K562 (cell line): ENCODE measurements at regions not wholly inside any gene's neighbourhood (a gene's known extent, or its start where the extent isn't known, plus 50 kb on each side); places are given as distances from the start of the nearest gene placed in this dataset.

Source experiments
- ATAC-seq: fragments of 200-7000 bp; cut with Tn5 transposase; 3 replicates; pipeline ENCODE4 v1.9.1; 2020; ENCODE audit warnings: moderate library complexity
- BruUV-seq: library from RNA; stranded (reverse); fragments of 400-500 nt; replicated peaks from 2 replicates; lab custom pipeline; 2021; lab: Mats Ljungman, UMichigan
- CTCF ChIA-PET: fragments of 300-600 bp; formaldehyde crosslinking; extraction: SDS; loops from one replicate; lab custom pipeline; 2021; ENCODE audit warnings: low intra/inter-chr PET ratio; lab: Yijun Ruan, JAX
- POLR2A ChIA-PET: fragments of 300-600, 350-650 bp; sonication (Branson Sonifier 250); formaldehyde crosslinking; extraction: SDS; loops from one replicate; lab custom pipeline; 2021; ENCODE audit warnings: antibody characterized with exemption, inconsistent platforms; lab: Yijun Ruan, JAX
- DNase-seq, 4 experiments: peaks; one replicate each; pipeline versions ENCODE4 v3.0.0 to v3.0.0-alpha.2; 2011 to 2018; ENCODE audit warnings: low spot score in 3 of 4, mixed read lengths in 3 of 4; ENCODE audit errors: extremely low read depth in 1 of 4
- FAIRE-seq: peaks from 2 replicates; lab custom pipeline; 2011; peaks lifted over from hg19 to GRCh38; lab: Jason Lieb, UNC
- H2AFZ ChIP-seq: 2 replicates; pipeline ENCODE4 v1.6.0; 2011; ENCODE audit warnings: low read depth, low read length, control low read depth, inconsistent platforms
- H3K27ac ChIP-seq: fragments of 200-600 bp; 3 replicates; pipeline ENCODE4 v1.8.0; 2011; ENCODE audit warnings: low read depth, mild to moderate bottlenecking, control low read depth, inconsistent platforms, low read length, moderate library complexity, mixed read lengths; ENCODE audit errors: extremely low read depth
- H3K27me3 ChIP-seq, 2 experiments: fragments of 300-600 bp in 1 of 2; 2 replicates in 1 of 2; 3 replicates in 1 of 2; pipeline versions ENCODE4 v1.6.0 to v1.8.0; 2011; ENCODE audit warnings: inconsistent platforms in 2 of 2, low read length in 2 of 2, mild to moderate bottlenecking in 1 of 2, mixed read lengths in 1 of 2, moderate library complexity in 1 of 2; ENCODE audit not compliant: control insufficient read depth in 2 of 2, insufficient read depth in 2 of 2
- H3K36me3 ChIP-seq: fragments of 300-600 bp; 3 replicates; pipeline ENCODE4 v1.8.0; 2011; ENCODE audit warnings: mild to moderate bottlenecking, low read length, inconsistent platforms; ENCODE audit not compliant: control insufficient read depth, insufficient read depth
- H3K4me1 ChIP-seq, 2 experiments: fragments of 200-600 bp in 1 of 2; replicated peaks in 1 of 2; 2 replicates in 1 of 2; 3 replicates in 1 of 2; pipeline versions ENCODE4 v1.5.1 to v1.8.0; 2011; ENCODE audit warnings: inconsistent platforms in 2 of 2, low read length in 2 of 2, mild to moderate bottlenecking in 1 of 2, mixed read lengths in 1 of 2, moderate library complexity in 1 of 2; ENCODE audit not compliant: control insufficient read depth in 2 of 2, insufficient read depth in 2 of 2
- H3K4me2 ChIP-seq: 2 replicates; pipeline ENCODE4 v1.6.1; 2011; ENCODE audit warnings: low read length, control low read depth, inconsistent platforms, mixed read lengths; ENCODE audit not compliant: insufficient read depth
- H3K4me3 ChIP-seq: fragments of 200-600 bp; sonication (generic), shearing (Covaris generic); 2 replicates; pipeline ENCODE4 v1.5.1; 2016; ENCODE audit warnings: control low read depth, inconsistent platforms
- H3K79me2 ChIP-seq: fragments of 200-600 bp; 3 replicates; pipeline ENCODE4 v1.8.0; 2011; ENCODE audit warnings: low read length, inconsistent platforms; ENCODE audit not compliant: control insufficient read depth, insufficient read depth
- H3K9ac ChIP-seq, 2 experiments: 2 replicates each; pipeline versions ENCODE4 v1.6.0 to v1.6.1; 2011; ENCODE audit warnings: low read depth in 2 of 2, low read length in 2 of 2, control low read depth in 1 of 2, inconsistent platforms in 1 of 2, mild to moderate bottlenecking in 1 of 2, mixed read lengths in 1 of 2; ENCODE audit not compliant: insufficient read depth in 1 of 2
- H3K9me1 ChIP-seq: one replicate; pipeline ENCODE4 v1.6.0; 2011; ENCODE audit warnings: inconsistent platforms, mild to moderate bottlenecking, low read length, moderate library complexity; ENCODE audit not compliant: control insufficient read depth, insufficient read depth
- H3K9me3 ChIP-seq: replicated peaks from 2 replicates; pipeline ENCODE4 v1.5.1; 2011; ENCODE audit warnings: low read depth, low read length, inconsistent platforms; ENCODE audit not compliant: control insufficient read depth, insufficient read depth
- H4K20me1 ChIP-seq: replicated peaks from 2 replicates; pipeline ENCODE4 v1.6.1; 2011; ENCODE audit warnings: low read length, inconsistent platforms, mixed read lengths; ENCODE audit not compliant: control insufficient read depth, insufficient read depth
- ADNP ChIP-seq: fragments of 200-800 bp; sonication (Bioruptor generic); IDR thresholded peaks from 2 replicates; pipeline ENCODE4 v1.6.1; 2016; ENCODE audit warnings: missing genetic modification characterization, missing compliant biosample characterization
- ARNT ChIP-seq, 2 experiments: fragments of 450-650 bp; IDR thresholded peaks; 2 replicates each; pipeline ENCODE4 v1.6.1; 2016; ENCODE audit warnings: mild to moderate bottlenecking in 1 of 2
- BACH1 ChIP-seq: fragments of 200-800 bp; sonication (Bioruptor generic); IDR thresholded peaks from 2 replicates; pipeline ENCODE4 v1.6.1; 2016; ENCODE audit warnings: missing genetic modification characterization, missing compliant biosample characterization
- ETV6 ChIP-seq, 3 experiments: fragments of 150-350 bp in 1 of 3; sonication (generic) in 1 of 3; formaldehyde crosslinking in 1 of 3; IDR thresholded peaks; 2 replicates each; pipeline versions ENCODE4 v1.6.1 to v1.8.0; 2014 to 2022; ENCODE audit warnings: borderline replicate concordance in 2 of 3, low read depth in 2 of 3, antibody characterized with exemption in 1 of 3, low read length in 1 of 3, mild to moderate bottlenecking in 1 of 3, missing genetic modification reagents in 1 of 3
- KAT8 ChIP-seq: fragments of 450-650 bp; IDR thresholded peaks from 2 replicates; pipeline ENCODE4 v1.6.1; 2016; ENCODE audit warnings: low read depth, mild to moderate bottlenecking
- KLF13 ChIP-seq: fragments of 450-650 bp; IDR thresholded peaks from 2 replicates; pipeline ENCODE4 v1.6.1; 2016; ENCODE audit warnings: missing genetic modification characterization, low read depth, mild to moderate bottlenecking, missing compliant biosample characterization, moderate library complexity, borderline replicate concordance
- MAFF ChIP-seq: IDR thresholded peaks from 2 replicates; pipeline ENCODE4 v1.6.1; 2012; ENCODE audit warnings: low read length, improper control_type of control experiment
- MECOM ChIP-seq: fragments of 250-450 bp; sonication (Bioruptor Pico); IDR thresholded peaks from 2 replicates; pipeline ENCODE4 v1.8.0; 2022; ENCODE audit warnings: inconsistent platforms
- RBM22 ChIP-seq: fragments of 200-400 bp; formaldehyde crosslinking; IDR thresholded peaks from 2 replicates; pipeline ENCODE4 v1.6.1; 2018; ENCODE audit warnings: low read length, low read depth; ENCODE audit not compliant: poor library complexity, severe bottlenecking
- TCF7 ChIP-seq: sonication (generic); IDR thresholded peaks from 2 replicates; pipeline ENCODE4 v1.6.1; 2016; ENCODE audit warnings: antibody characterized with exemption, borderline replicate concordance
- ZFP1 ChIP-seq: fragments of 450-650 bp; formaldehyde crosslinking; IDR thresholded peaks from 2 replicates; pipeline ENCODE4 v1.4.0; 2020; ENCODE audit warnings: mild to moderate bottlenecking, mixed read lengths
- ZNF134 ChIP-seq: fragments of 250-450 bp; sonication (Bioruptor Pico); conservative IDR thresholded peaks from 2 replicates; pipeline ENCODE4 v1.4.0; 2020
- ZNF174 ChIP-seq: fragments of 250-450 bp; sonication (Bioruptor Pico); IDR thresholded peaks from 2 replicates; pipeline ENCODE4 v1.4.0; 2020; ENCODE audit warnings: mild to moderate bottlenecking
- ZNF316 ChIP-seq: fragments of 450-650 bp; IDR thresholded peaks from 2 replicates; pipeline ENCODE4 v1.6.1; 2016
- ZNF324 ChIP-seq: fragments of 250-450 bp; sonication (Bioruptor Pico); IDR thresholded peaks from 2 replicates; pipeline ENCODE4 v1.4.0; 2020; ENCODE audit warnings: mild to moderate bottlenecking
- ZNF408 ChIP-seq: fragments of 250-450 bp; sonication (Bioruptor Pico); IDR thresholded peaks from 2 replicates; pipeline ENCODE4 v1.4.0; 2020; ENCODE audit warnings: low read depth, mild to moderate bottlenecking, moderate library complexity
- WGBS: fragments of 100-300 bp; shearing (Covaris generic); methylation state at CpG from one replicate; pipeline ENCODE4 v1.1.6; 2016; ENCODE audit warnings: low coverage, mixed read lengths; ENCODE audit not compliant: insufficient coverage; ENCODE audit errors: missing lambda C conversion rate; 5-methylcytosine and 5-hydroxymethylcytosine counted together
- in situ Hi-C: fragments of 300-500 bp; cut with MboI; formaldehyde crosslinking; loops from 4 replicates; pipeline ENCODE4 v1.15.0; 2018; ENCODE audit warnings: inconsistent platforms, mixed read lengths
- intact Hi-C: fragments of 100-400 bp; cut with micrococcal nuclease; formaldehyde crosslinking; loops from 2 replicates; pipeline ENCODE4 v1.14.2; 2022
- TF ChIP-seq, protein P1 (sequence below): IDR thresholded peaks from 2 replicates; pipeline ENCODE4 v1.6.1; 2014; ENCODE audit warnings: antibody characterized with exemption
- TF ChIP-seq, protein P2 (sequence below): fragments of 450-650 bp; conservative IDR thresholded peaks from 2 replicates; pipeline ENCODE4 v1.6.1; 2016; ENCODE audit warnings: missing genetic modification characterization, low read depth, mild to moderate bottlenecking, control low read depth, missing compliant biosample characterization
- TF ChIP-seq, protein P3 (sequence below): fragments of 450-650 bp; IDR thresholded peaks from 2 replicates; pipeline ENCODE4 v1.6.1; 2017; ENCODE audit warnings: antibody characterized with exemption

DNA sequence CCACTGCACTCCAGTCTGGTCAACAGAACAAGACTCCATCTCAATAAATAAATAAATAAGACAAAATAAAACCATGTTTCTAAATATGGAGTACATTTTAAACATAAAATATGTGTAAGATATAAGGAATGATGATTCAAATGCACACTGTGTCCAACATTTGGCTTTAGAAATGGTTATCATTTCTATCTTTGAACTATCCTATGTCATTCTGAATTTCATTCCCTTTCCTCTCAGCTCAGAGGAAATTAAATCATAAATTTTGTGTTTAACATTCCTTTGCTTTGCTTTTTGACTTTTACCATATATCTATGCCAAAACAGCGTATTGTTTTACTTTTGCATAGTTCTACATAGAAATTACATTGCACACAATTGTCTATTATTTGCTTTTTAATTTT lies 130.9 kb downstream of the GNAT3 start:
- no peak overlapping the region for H2AFZ ChIP-seq
- no peak overlapping the region for H3K9ac ChIP-seq
- no peaks in the 10 kb centered on the region for H3K9me1 ChIP-seq
- no peak overlapping the region for H3K27ac ChIP-seq
- ATAC-seq (no peak), FAIRE-seq (no peak), DNase-seq (no peak)
- no peak overlapping the region for H3K4me3 ChIP-seq
- TF ChIP-seq TCF7: no peak
- TF ChIP-seq RBM22: no peak
- TF ChIP-seq MECOM (CRISPR knock-in tag): no peak
- TF ChIP-seq, protein P1, sequence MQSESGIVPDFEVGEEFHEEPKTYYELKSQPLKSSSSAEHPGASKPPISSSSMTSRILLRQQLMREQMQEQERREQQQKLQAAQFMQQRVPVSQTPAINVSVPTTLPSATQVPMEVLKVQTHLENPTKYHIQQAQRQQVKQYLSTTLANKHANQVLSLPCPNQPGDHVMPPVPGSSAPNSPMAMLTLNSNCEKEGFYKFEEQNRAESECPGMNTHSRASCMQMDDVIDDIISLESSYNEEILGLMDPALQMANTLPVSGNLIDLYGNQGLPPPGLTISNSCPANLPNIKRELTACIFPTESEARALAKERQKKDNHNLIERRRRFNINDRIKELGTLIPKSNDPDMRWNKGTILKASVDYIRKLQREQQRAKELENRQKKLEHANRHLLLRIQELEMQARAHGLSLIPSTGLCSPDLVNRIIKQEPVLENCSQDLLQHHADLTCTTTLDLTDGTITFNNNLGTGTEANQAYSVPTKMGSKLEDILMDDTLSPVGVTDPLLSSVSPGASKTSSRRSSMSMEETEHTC: no peak
- no peak for TF ChIP-seq ZFP1 (CRISPR knock-in tag)
- TF ChIP-seq ADNP: no peak
- TF ChIP-seq, protein P2, sequence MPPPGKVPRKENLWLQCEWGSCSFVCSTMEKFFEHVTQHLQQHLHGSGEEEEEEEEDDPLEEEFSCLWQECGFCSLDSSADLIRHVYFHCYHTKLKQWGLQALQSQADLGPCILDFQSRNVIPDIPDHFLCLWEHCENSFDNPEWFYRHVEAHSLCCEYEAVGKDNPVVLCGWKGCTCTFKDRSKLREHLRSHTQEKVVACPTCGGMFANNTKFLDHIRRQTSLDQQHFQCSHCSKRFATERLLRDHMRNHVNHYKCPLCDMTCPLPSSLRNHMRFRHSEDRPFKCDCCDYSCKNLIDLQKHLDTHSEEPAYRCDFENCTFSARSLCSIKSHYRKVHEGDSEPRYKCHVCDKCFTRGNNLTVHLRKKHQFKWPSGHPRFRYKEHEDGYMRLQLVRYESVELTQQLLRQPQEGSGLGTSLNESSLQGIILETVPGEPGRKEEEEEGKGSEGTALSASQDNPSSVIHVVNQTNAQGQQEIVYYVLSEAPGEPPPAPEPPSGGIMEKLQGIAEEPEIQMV: no peak
- TF ChIP-seq MAFF: no peak
- TF ChIP-seq ETV6 (IDR thresholded peaks at IDR 0.05; ENCODE audit: borderline replicate concordance in 1 of 2, low read depth in 2 of 2, low read length in 1 of 2): no peak
- TF ChIP-seq ETV6 (CRISPR knock-in tag; IDR thresholded peaks at IDR 0.05; ENCODE audit: borderline replicate concordance): no peak
- TF ChIP-seq ZNF408 (CRISPR knock-in tag): no peak
- TF ChIP-seq ARNT (IDR thresholded peaks at IDR 0.05): no peak
- no peak for TF ChIP-seq ZNF324 (CRISPR knock-in tag)
- TF ChIP-seq KLF13 (tag): no peak
- TF ChIP-seq KAT8: no peak
- TF ChIP-seq, protein P3, sequence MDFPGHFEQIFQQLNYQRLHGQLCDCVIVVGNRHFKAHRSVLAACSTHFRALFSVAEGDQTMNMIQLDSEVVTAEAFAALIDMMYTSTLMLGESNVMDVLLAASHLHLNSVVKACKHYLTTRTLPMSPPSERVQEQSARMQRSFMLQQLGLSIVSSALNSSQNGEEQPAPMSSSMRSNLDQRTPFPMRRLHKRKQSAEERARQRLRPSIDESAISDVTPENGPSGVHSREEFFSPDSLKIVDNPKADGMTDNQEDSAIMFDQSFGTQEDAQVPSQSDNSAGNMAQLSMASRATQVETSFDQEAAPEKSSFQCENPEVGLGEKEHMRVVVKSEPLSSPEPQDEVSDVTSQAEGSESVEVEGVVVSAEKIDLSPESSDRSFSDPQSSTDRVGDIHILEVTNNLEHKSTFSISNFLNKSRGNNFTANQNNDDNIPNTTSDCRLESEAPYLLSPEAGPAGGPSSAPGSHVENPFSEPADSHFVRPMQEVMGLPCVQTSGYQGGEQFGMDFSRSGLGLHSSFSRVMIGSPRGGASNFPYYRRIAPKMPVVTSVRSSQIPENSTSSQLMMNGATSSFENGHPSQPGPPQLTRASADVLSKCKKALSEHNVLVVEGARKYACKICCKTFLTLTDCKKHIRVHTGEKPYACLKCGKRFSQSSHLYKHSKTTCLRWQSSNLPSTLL: no peak
- TF ChIP-seq BACH1 (tag): no peak
- no peak for TF ChIP-seq ZNF174
- no peak for TF ChIP-seq ZNF134
- TF ChIP-seq ZNF316: no peak
- no peaks in the 10 kb centered on the region for H3K9me3 ChIP-seq
- H4K20me1 ChIP-seq: no peaks in the 10 kb centered on the region
- H3K79me2 ChIP-seq: no peaks in the 10 kb centered on the region
- WGBS: 0% methylated on average over 1 of the region's 1 CpG
- intact Hi-C loops: no loop called here
- ChIA-PET POLR2A (no interaction called here), CTCF (no interaction called here)
- BruUV-seq: no TSS peak
- H3K27me3 ChIP-seq: no peaks in the 10 kb centered on the region
- no peaks in the 10 kb centered on the region for H3K36me3 ChIP-seq
- H3K4me1 ChIP-seq: no peaks in the 10 kb centered on the region
- H3K4me2 ChIP-seq: no peak overlapping the region
- in situ Hi-C loops: no loop called here
